GM12878 (cell line): ENCODE measurements at regions not wholly inside any gene's neighbourhood (a gene's known extent, or its start where the extent isn't known, plus 50 kb on each side); places are given as distances from the start of the nearest gene placed in this dataset.

ENCODE experiments used
- ATAC-seq: fragments of 200-7000 bp; cut with Tn5 transposase; 3 replicates; pipeline ENCODE4 v1.9.1; 2020; ENCODE audit warnings: mild to moderate bottlenecking, moderate library complexity
- BruUV-seq: library from RNA; stranded (reverse); fragments of 400-500 nt; replicated peaks from 2 replicates; lab custom pipeline; 2021; lab: Mats Ljungman, UMichigan
- CTCF ChIA-PET: fragments of 300-600 bp; sonication (Branson Sonifier 250); formaldehyde crosslinking; extraction: SDS; loops from one replicate; lab custom pipeline; 2021; ENCODE audit warnings: inconsistent platforms; lab: Yijun Ruan, JAX
- POLR2A ChIA-PET: fragments of 350-600 bp; formaldehyde crosslinking; extraction: SDS; loops from one replicate; lab custom pipeline; 2021; ENCODE audit warnings: inconsistent platforms; lab: Charles Lee
- RAD21 ChIA-PET: fragments of 300-600 bp; sonication (Branson Sonifier 250); formaldehyde crosslinking; loops from one replicate; lab custom pipeline; 2023; ENCODE audit warnings: antibody characterized with exemption; ENCODE audit not compliant: unreplicated experiment; lab: Charles Lee
- SMC1A ChIA-PET: fragments of 300-600 bp; sonication (Branson Sonifier 250); formaldehyde crosslinking; loops from one replicate; lab custom pipeline; 2023; ENCODE audit not compliant: unreplicated experiment, uncharacterized antibody; lab: Charles Lee
- DNase-seq: peaks from one replicate; pipeline ENCODE4 v3.0.0-alpha.2; 2011; ENCODE audit warnings: low read depth, low spot score
- FAIRE-seq: peaks from 3 replicates; lab custom pipeline; 2011; peaks lifted over from hg19 to GRCh38; lab: Jason Lieb, UNC
- H2AFZ ChIP-seq: 2 replicates; pipeline ENCODE4 v1.6.0; 2011; ENCODE audit warnings: low read depth, low read length, control low read depth; ENCODE audit not compliant: control insufficient read depth
- H3K27ac ChIP-seq: 2 replicates; pipeline ENCODE4 v1.5.1; 2011; ENCODE audit warnings: control low read depth; ENCODE audit not compliant: control insufficient read depth, insufficient read depth
- H3K27me3 ChIP-seq, 2 experiments: replicated peaks in 1 of 2; 2 replicates each; pipeline versions ENCODE4 v1.6.0 to v1.6.1; 2011; ENCODE audit warnings: low read length in 1 of 2; ENCODE audit not compliant: control insufficient read depth in 2 of 2, insufficient read depth in 2 of 2
- H3K36me3 ChIP-seq, 2 experiments: 2 replicates each; pipeline ENCODE4 v1.5.1; 2011; ENCODE audit warnings: low read length in 1 of 2; ENCODE audit not compliant: control insufficient read depth in 2 of 2, insufficient read depth in 2 of 2
- H3K4me1 ChIP-seq: 2 replicates; pipeline ENCODE4 v1.6.1; 2011; ENCODE audit warnings: mild to moderate bottlenecking, low read length, moderate library complexity, mixed read lengths; ENCODE audit not compliant: control insufficient read depth, insufficient read depth
- H3K4me2 ChIP-seq: 2 replicates; pipeline ENCODE4 v1.6.0; 2011; ENCODE audit warnings: control low read depth; ENCODE audit not compliant: control insufficient read depth, insufficient read depth
- H3K4me3 ChIP-seq: fragments of 200-600 bp; sonication (generic); 2 replicates; pipeline ENCODE4 v1.5.1; 2016
- H3K79me2 ChIP-seq: 2 replicates; pipeline ENCODE4 v1.6.0; 2011; ENCODE audit warnings: low read length; ENCODE audit not compliant: control insufficient read depth, insufficient read depth
- H3K9ac ChIP-seq: 2 replicates; pipeline ENCODE4 v1.8.0; 2011; ENCODE audit warnings: low read length, control low read depth, mixed read lengths; ENCODE audit not compliant: control insufficient read depth, insufficient read depth
- H3K9me3 ChIP-seq: replicated peaks from 3 replicates; pipeline ENCODE4 v1.5.1; 2011; ENCODE audit warnings: mild to moderate bottlenecking, low read length; ENCODE audit not compliant: control insufficient read depth, insufficient read depth
- H4K20me1 ChIP-seq: 2 replicates; pipeline ENCODE4 v1.6.0; 2011; ENCODE audit not compliant: control insufficient read depth, insufficient read depth
- CREM ChIP-seq: IDR thresholded peaks from 2 replicates; pipeline ENCODE4 v1.6.1; 2014; ENCODE audit warnings: antibody characterized with exemption, low read depth
- KAT2A ChIP-seq: conservative IDR thresholded peaks from 2 replicates; pipeline ENCODE4 v1.6.1; 2011; ENCODE audit warnings: low read depth, low read length; ENCODE audit not compliant: control insufficient read depth
- PAX5 ChIP-seq: IDR thresholded peaks from 2 replicates; pipeline ENCODE4 v1.6.1; 2011; ENCODE audit warnings: low read depth, low read length, borderline replicate concordance
- POLR2AphosphoS2 ChIP-seq: IDR thresholded peaks from 2 replicates; pipeline ENCODE4 v1.6.1; 2011; ENCODE audit warnings: low read depth, mild to moderate bottlenecking, low read length, improper control_type of control experiment, moderate library complexity
- SP1 ChIP-seq: IDR thresholded peaks from one replicate; pipeline ENCODE4 v1.6.1; 2011; ENCODE audit warnings: low read depth, low read length
- SREBF2 ChIP-seq: IDR thresholded peaks from 2 replicates; pipeline ENCODE4 v1.6.1; 2012; ENCODE audit warnings: mild to moderate bottlenecking, low read length
- SRF ChIP-seq, 2 experiments: IDR thresholded peaks; 2 replicates each; pipeline ENCODE4 v1.6.1; 2011; ENCODE audit warnings: low read depth in 2 of 2, low read length in 2 of 2, mild to moderate bottlenecking in 1 of 2, moderate library complexity in 1 of 2
- TCF7 ChIP-seq: IDR thresholded peaks from 2 replicates; pipeline ENCODE4 v1.6.1; 2014; ENCODE audit warnings: antibody characterized with exemption, borderline replicate concordance
- ZNF207 ChIP-seq: fragments of 450-650 bp; IDR thresholded peaks from 2 replicates; pipeline ENCODE4 v1.6.1; 2014; ENCODE audit warnings: antibody characterized with exemption, mild to moderate bottlenecking, borderline replicate concordance
- WGBS: methylation state at CpG from one replicate; pipeline ENCODE4 v1.1.6; 2016; ENCODE audit warnings: low lambda C conversion rate; ENCODE audit not compliant: insufficient replicate concordance, insufficient coverage; ENCODE audit errors: missing lambda C conversion rate; 5-methylcytosine and 5-hydroxymethylcytosine counted together
- in situ Hi-C: fragments of 300-500 bp; cut with MboI; formaldehyde crosslinking; loops from 9 replicates; pipeline ENCODE4 v1.14.3; 2018; ENCODE audit warnings: mixed read lengths
- intact Hi-C: fragments of 100-400 bp; cut with micrococcal nuclease; formaldehyde crosslinking; loops from one replicate; pipeline ENCODE4 v1.14.2; 2022; ENCODE audit not compliant: unreplicated experiment
- TF ChIP-seq, protein P1 (sequence below): IDR thresholded peaks from 2 replicates; pipeline ENCODE4 v1.6.1; 2011; ENCODE audit warnings: borderline replicate concordance, low read depth, mild to moderate bottlenecking, moderate library complexity, low read length; ENCODE audit not compliant: insufficient read depth, poor library complexity, severe bottlenecking
- TF ChIP-seq, protein P2 (sequence below): fragments of 150-350 bp; IDR thresholded peaks from 2 replicates; pipeline ENCODE4 v1.6.1; 2016; ENCODE audit warnings: low read depth, low read length

DNA sequence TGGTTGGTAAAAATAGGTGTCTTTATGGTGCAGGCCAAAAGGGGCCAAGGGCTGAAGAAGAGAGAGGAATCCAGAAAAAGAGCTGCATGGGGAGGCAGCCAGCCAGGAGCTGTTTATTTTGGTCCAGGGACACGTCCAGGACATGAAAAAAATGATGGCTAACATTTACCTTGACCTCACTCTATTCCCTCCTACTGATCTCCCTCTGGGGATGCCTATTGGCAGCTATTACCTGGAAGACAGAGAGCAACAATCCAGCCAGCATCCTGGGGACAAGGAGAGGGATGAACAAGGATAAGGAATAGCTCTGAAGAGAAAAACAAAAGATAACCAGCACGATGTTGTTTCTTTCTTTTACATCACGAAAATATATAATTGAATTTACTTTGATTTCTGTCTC is 1599.6 kb downstream of the SLITRK5 start (continued):
- TF ChIP-seq, protein P1, sequence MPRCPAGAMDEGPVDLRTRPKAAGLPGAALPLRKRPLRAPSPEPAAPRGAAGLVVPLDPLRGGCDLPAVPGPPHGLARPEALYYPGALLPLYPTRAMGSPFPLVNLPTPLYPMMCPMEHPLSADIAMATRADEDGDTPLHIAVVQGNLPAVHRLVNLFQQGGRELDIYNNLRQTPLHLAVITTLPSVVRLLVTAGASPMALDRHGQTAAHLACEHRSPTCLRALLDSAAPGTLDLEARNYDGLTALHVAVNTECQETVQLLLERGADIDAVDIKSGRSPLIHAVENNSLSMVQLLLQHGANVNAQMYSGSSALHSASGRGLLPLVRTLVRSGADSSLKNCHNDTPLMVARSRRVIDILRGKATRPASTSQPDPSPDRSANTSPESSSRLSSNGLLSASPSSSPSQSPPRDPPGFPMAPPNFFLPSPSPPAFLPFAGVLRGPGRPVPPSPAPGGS = no peak
- TF ChIP-seq PAX5 = no peak
- TF ChIP-seq, protein P2, sequence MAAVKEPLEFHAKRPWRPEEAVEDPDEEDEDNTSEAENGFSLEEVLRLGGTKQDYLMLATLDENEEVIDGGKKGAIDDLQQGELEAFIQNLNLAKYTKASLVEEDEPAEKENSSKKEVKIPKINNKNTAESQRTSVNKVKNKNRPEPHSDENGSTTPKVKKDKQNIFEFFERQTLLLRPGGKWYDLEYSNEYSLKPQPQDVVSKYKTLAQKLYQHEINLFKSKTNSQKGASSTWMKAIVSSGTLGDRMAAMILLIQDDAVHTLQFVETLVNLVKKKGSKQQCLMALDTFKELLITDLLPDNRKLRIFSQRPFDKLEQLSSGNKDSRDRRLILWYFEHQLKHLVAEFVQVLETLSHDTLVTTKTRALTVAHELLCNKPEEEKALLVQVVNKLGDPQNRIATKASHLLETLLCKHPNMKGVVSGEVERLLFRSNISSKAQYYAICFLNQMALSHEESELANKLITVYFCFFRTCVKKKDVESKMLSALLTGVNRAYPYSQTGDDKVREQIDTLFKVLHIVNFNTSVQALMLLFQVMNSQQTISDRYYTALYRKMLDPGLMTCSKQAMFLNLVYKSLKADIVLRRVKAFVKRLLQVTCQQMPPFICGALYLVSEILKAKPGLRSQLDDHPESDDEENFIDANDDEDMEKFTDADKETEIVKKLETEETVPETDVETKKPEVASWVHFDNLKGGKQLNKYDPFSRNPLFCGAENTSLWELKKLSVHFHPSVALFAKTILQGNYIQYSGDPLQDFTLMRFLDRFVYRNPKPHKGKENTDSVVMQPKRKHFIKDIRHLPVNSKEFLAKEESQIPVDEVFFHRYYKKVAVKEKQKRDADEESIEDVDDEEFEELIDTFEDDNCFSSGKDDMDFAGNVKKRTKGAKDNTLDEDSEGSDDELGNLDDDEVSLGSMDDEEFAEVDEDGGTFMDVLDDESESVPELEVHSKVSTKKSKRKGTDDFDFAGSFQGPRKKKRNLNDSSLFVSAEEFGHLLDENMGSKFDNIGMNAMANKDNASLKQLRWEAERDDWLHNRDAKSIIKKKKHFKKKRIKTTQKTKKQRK = no peak
- no peak for TF ChIP-seq SP1

DNA sequence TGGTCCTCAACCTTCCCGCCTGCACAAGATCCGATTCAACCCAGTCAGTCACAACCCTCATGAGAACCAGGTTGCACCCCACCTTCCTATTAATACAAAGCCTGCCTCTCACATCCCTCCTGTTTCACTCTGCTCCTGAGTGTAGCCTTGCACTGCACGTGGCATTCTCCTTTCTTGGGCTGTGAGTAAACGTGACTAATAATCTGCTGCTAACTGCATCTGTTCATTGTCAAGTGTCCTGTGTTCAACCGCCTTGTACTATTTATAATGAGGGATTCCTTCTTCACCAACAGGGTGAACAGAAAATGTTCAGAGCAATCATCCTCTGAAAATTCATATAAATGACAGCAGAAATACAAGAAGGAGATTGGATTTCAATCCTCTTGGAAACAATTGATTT is 1608.2 kb downstream of the SLITRK5 start:
- Histone ChIP-seq H3K27ac (no peak overlapping the region), H3K36me3 (no peaks in the 10 kb centered on the region), H3K9me3 (no peaks in the 10 kb centered on the region), H3K9ac (no peak overlapping the region), H3K4me2 (no peak overlapping the region), H2AFZ (no peak overlapping the region), H4K20me1 (no peaks in the 10 kb centered on the region), H3K4me3 (no peak overlapping the region), H3K4me1 (no peaks in the 10 kb centered on the region), H3K79me2 (no peaks in the 10 kb centered on the region), H3K27me3 (no peaks in the 10 kb centered on the region)
- ChIA-PET CTCF (no interaction called here), RAD21 (no interaction called here), SMC1A (no interaction called here), POLR2A (no interaction called here)
- BruUV-seq = no TSS peak
- TF ChIP-seq SREBF2 = no peak
- no peak for TF ChIP-seq TCF7
- TF ChIP-seq POLR2AphosphoS2 = no peak
- TF ChIP-seq CREM = no peak
- TF ChIP-seq SRF (IDR thresholded peaks at IDR 0.05; ENCODE audit: low read depth in 2 of 2, low read length in 2 of 2) = no peak
- no peak for TF ChIP-seq KAT2A
- no peak for TF ChIP-seq ZNF207
- no peak for ATAC-seq
- 22% methylated on average over 5 of the region's 5 CpGs for WGBS
- intact Hi-C loops = no loop called here
- in situ Hi-C loops = no loop called here
- DNase-seq = no peak
- no peak for FAIRE-seq
